Trophoblast cell (in vitro differentiated cells and primary cell): ENCODE measurements at regions not wholly inside any gene's neighbourhood (a gene's known extent, or its start where the extent isn't known, plus 50 kb on each side); places are given as distances from the start of the nearest gene placed in this dataset.

ENCODE experiments used
- DNase-seq, 2 donors: peaks; one replicate each; pipeline ENCODE4 v3.0.0-alpha.2; 2016
- H2AFZ ChIP-seq: 2 replicates; pipeline ENCODE4 v1.6.1; 2013; ENCODE audit warnings: low read length, moderate library complexity, mild to moderate bottlenecking; ENCODE audit not compliant: insufficient read depth, poor library complexity
- H2AK5ac ChIP-seq: 2 replicates; pipeline ENCODE4 v1.6.1; 2013; ENCODE audit warnings: mild to moderate bottlenecking, low read length
- H2BK120ac ChIP-seq: 2 replicates; pipeline ENCODE4 v1.6.1; 2013; ENCODE audit warnings: low read length, mild to moderate bottlenecking, moderate library complexity; ENCODE audit not compliant: insufficient read depth, poor library complexity
- H2BK12ac ChIP-seq: 2 replicates; pipeline ENCODE4 v1.6.1; 2013; ENCODE audit warnings: mild to moderate bottlenecking, low read length, moderate library complexity
- H2BK5ac ChIP-seq: 2 replicates; pipeline ENCODE4 v1.6.1; 2013; ENCODE audit warnings: low read length, low read depth, moderate library complexity, mild to moderate bottlenecking; ENCODE audit not compliant: poor library complexity
- H3K14ac ChIP-seq: 2 replicates; pipeline ENCODE4 v1.6.1; 2013; ENCODE audit warnings: mild to moderate bottlenecking, low read length
- H3K18ac ChIP-seq: 2 replicates; pipeline ENCODE4 v1.6.1; 2013; ENCODE audit warnings: mild to moderate bottlenecking, low read length
- H3K23ac ChIP-seq: 2 replicates; pipeline ENCODE4 v1.6.1; 2013; ENCODE audit warnings: low read length
- H3K27ac ChIP-seq: 2 replicates; pipeline ENCODE4 v1.5.1; 2013; ENCODE audit warnings: low read depth, mild to moderate bottlenecking, inconsistent platforms, low read length, moderate library complexity
- H3K27me3 ChIP-seq: 2 replicates; pipeline ENCODE4 v1.6.1; 2013; ENCODE audit warnings: inconsistent platforms, mild to moderate bottlenecking, low read length, moderate library complexity; ENCODE audit not compliant: insufficient read depth
- H3K36me3 ChIP-seq, 2 experiments: 1 replicate in 1 of 2; 2 replicates in 1 of 2; pipeline ENCODE4 v1.6.1; 2013; ENCODE audit warnings: low read length in 2 of 2, mild to moderate bottlenecking in 2 of 2, moderate library complexity in 1 of 2; ENCODE audit not compliant: insufficient read depth in 2 of 2, control insufficient read depth in 1 of 2
- H3K4ac ChIP-seq: 2 replicates; pipeline ENCODE4 v1.6.1; 2013; ENCODE audit warnings: low read depth, mild to moderate bottlenecking, low read length, moderate library complexity
- H3K4me1 ChIP-seq, 2 experiments: 1 replicate in 1 of 2; 2 replicates in 1 of 2; pipeline ENCODE4 v1.6.1; 2013; ENCODE audit warnings: low read length in 2 of 2, mild to moderate bottlenecking in 2 of 2, moderate library complexity in 1 of 2; ENCODE audit not compliant: insufficient read depth in 2 of 2, control insufficient read depth in 1 of 2
- H3K4me2 ChIP-seq: 2 replicates; pipeline ENCODE4 v1.6.1; 2013; ENCODE audit warnings: inconsistent platforms, mild to moderate bottlenecking, low read length, moderate library complexity
- H3K4me3 ChIP-seq: 2 replicates; pipeline ENCODE4 v1.5.1; 2013; ENCODE audit warnings: mild to moderate bottlenecking, low read depth, low read length, inconsistent platforms
- H3K79me1 ChIP-seq: one replicate; pipeline ENCODE4 v1.6.1; 2013; ENCODE audit warnings: low read length
- H3K79me2 ChIP-seq: 2 replicates; pipeline ENCODE4 v1.6.1; 2013; ENCODE audit warnings: low read length, mild to moderate bottlenecking; ENCODE audit not compliant: control insufficient read depth, insufficient read depth, poor library complexity
- H3K9ac ChIP-seq: 2 replicates; pipeline ENCODE4 v1.6.1; 2013; ENCODE audit warnings: mild to moderate bottlenecking, low read length
- H3K9me3 ChIP-seq: 2 replicates; pipeline ENCODE4 v1.6.1; 2013; ENCODE audit warnings: low read depth, mild to moderate bottlenecking, control low read depth, inconsistent platforms, low read length; ENCODE audit not compliant: insufficient read depth
- H4K12ac ChIP-seq: 2 replicates; pipeline ENCODE4 v1.6.1; 2013; ENCODE audit warnings: low read depth, mild to moderate bottlenecking, low read length, moderate library complexity
- H4K8ac ChIP-seq: 2 replicates; pipeline ENCODE4 v1.6.1; 2013; ENCODE audit warnings: low read depth, mild to moderate bottlenecking, low read length, moderate library complexity
- H4K91ac ChIP-seq: one replicate; pipeline ENCODE4 v1.6.1; 2013; ENCODE audit warnings: low read depth, mild to moderate bottlenecking, low read length, moderate library complexity
- WGBS: extraction: QIAGEN DNeasy Blood & Tissue Kit; methylation state at CpG from one replicate; pipeline ENCODE4 v1.1.7; 2013; ENCODE audit warnings: missing lambda C conversion rate; ENCODE audit not compliant: insufficient read length, insufficient coverage; ENCODE audit errors: extremely low coverage; 5-methylcytosine and 5-hydroxymethylcytosine counted together

GRCh38 chr4:183022617-183023016 is 76.4 kb upstream of the WWC2 start:
- Histone ChIP-seq H3K9me3 (no peaks in the 10 kb centered on the region), H3K27ac (no peak overlapping the region), H4K91ac (no peak overlapping the region), H2AK5ac (no peak overlapping the region), H3K79me1 (no peaks in the 10 kb centered on the region), H2BK12ac (no peak overlapping the region), H3K4me1 (no peaks in the 10 kb centered on the region), H3K14ac (no peak overlapping the region), H3K4ac (no peak overlapping the region), H3K9ac (no peak overlapping the region), H4K12ac (no peak overlapping the region), H3K36me3 (no peaks in the 10 kb centered on the region), H3K4me2 (no peak overlapping the region), H3K23ac (no peak overlapping the region), H3K27me3 (no peaks in the 10 kb centered on the region), H2BK120ac (no peak overlapping the region), H2BK5ac (no peak overlapping the region), H3K79me2 (no peaks in the 10 kb centered on the region), H4K8ac (no peak overlapping the region), H2AFZ (no peak overlapping the region), H3K18ac (no peak overlapping the region), H3K4me3 (no peak overlapping the region)
- DNase-seq, result no peak
- WGBS, result no CpG with 5 or more reads among the region's 8 CpGs

DNA sequence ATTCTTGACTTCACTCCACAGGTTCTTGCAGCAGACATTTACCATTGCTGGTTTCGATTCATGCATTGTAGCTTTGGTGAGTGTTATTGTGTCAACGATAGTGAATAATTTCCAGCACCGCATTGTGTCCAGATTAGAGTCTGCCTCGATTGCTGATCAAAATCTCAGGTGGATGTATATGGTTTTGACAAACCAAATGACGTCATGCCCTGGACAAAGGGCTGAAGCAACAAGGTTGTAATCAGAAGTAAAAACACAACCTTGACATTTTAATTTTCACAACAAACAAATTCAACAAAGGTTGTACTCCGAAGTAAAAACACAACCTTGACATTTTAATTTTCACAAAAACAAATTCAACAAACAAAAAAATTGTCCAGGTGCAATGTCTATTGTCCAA is 81.1 kb upstream of the WWC2 start:
- no peak for DNase-seq

DNA sequence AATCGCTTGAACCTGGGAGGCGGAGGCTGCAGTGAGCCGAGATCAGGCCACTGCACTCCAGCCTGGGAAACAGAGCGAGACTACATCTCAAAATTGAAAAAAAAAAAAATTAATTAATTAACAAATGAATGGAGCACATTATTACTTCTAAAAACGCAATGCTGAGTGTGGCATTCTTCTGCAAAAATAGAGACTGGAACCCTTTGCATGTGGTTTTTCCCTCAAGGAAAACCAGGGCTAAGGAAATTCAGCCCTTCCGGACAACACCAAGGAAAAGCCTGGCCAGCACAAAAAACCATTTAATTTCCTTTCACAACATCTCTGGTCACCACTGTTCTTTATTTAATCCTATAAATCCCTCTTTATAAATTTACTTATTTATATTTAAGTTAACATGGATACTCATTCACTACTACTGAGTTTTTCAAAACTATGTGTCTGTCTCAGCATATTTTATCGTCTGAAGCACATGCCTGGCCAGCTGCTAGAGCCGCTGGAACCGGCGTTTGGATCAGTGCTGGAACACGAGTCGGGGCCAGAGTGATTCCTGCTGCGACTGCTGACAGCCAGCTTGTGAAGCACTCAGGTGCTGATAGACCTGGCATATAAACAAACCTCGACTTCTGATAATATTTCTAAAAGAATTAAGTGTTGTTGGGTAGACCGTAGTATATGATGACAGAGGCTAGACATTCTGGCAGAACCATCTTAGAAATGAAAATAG is 84.5 kb upstream of the WWC2 start:
- Histone ChIP-seq H4K91ac (no peak overlapping the region), H2BK5ac (no peak overlapping the region), H3K79me2 (no peaks in the 10 kb centered on the region), H3K18ac (no peak overlapping the region), H4K12ac (no peak overlapping the region), H3K4me3 (no peak overlapping the region), H2AFZ (no peak overlapping the region), H3K4ac (no peak overlapping the region), H2BK120ac (no peak overlapping the region), H4K8ac (no peak overlapping the region), H3K79me1 (no peaks in the 10 kb centered on the region), H2BK12ac (no peak overlapping the region), H3K27me3 (no peaks in the 10 kb centered on the region), H3K9ac (no peak overlapping the region), H3K23ac (no peak overlapping the region), H3K4me1 (no peaks in the 10 kb centered on the region), H3K9me3 (no peaks in the 10 kb centered on the region), H3K36me3 (no peaks in the 10 kb centered on the region), H3K27ac (no peak overlapping the region), H2AK5ac (no peak overlapping the region), H3K4me2 (no peak overlapping the region), H3K14ac (no peak overlapping the region)
- no CpG with 5 or more reads among the region's 15 CpGs for WGBS
- peak in 1 of 2 donors; percentile 3 for DNase-seq

More for the DNA sequence above, 81.1 kb upstream of the WWC2 start:
- no peak overlapping the region for H4K8ac ChIP-seq
- H2AFZ ChIP-seq, result no peak overlapping the region
- H3K4me1 ChIP-seq, result no peaks in the 10 kb centered on the region
- no peak overlapping the region for H2BK120ac ChIP-seq
- no peak overlapping the region for H3K14ac ChIP-seq
- H3K79me1 ChIP-seq, result no peaks in the 10 kb centered on the region
- no peaks in the 10 kb centered on the region for H3K79me2 ChIP-seq
- no peak overlapping the region for H2BK5ac ChIP-seq
- H3K4me3 ChIP-seq, result no peak overlapping the region
- H3K27ac ChIP-seq, result no peak overlapping the region
- no peak overlapping the region for H3K4me2 ChIP-seq
- no peak overlapping the region for H4K12ac ChIP-seq
- no peak overlapping the region for H3K18ac ChIP-seq
- no peak overlapping the region for H3K23ac ChIP-seq
- no peak overlapping the region for H3K9ac ChIP-seq
- H2AK5ac ChIP-seq, result no peak overlapping the region
- H3K36me3 ChIP-seq, result no peaks in the 10 kb centered on the region
- no peaks in the 10 kb centered on the region for H3K27me3 ChIP-seq
- no peak overlapping the region for H4K91ac ChIP-seq
- WGBS, result 100% methylated on average over 1 of the region's 6 CpGs
- H2BK12ac ChIP-seq, result no peak overlapping the region
- no peak overlapping the region for H3K4ac ChIP-seq
- H3K9me3 ChIP-seq, result no peaks in the 10 kb centered on the region

DNA sequence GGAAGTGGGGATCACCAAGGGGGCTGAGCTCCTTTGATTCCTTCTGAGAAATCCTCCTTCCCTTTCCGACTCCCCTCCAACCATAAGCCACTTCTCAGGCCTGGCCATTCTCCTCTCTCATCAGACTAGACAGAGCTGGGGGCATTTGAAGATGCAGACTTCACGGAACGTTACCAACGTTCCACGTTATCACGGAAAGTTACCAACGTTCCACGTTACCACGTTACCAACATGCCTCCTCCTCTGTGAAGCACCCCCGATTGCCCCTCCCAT is 85.4 kb upstream of the WWC2 start:
- Histone ChIP-seq H3K79me1 (no peaks in the 10 kb centered on the region), H3K79me2 (no peaks in the 10 kb centered on the region), H2BK120ac (no peak overlapping the region), H3K4me2 (peak overlapping the region; percentile 48), H3K4me3 (no peak overlapping the region), H3K14ac (no peak overlapping the region), H4K91ac (no peak overlapping the region), H3K36me3 (no peaks in the 10 kb centered on the region), H2AFZ (no peak overlapping the region), H3K9ac (no peak overlapping the region), H3K23ac (no peak overlapping the region), H3K4me1 (no peaks in the 10 kb centered on the region), H2AK5ac (no peak overlapping the region), H4K8ac (no peak overlapping the region), H3K27ac (no peak overlapping the region), H3K18ac (no peak overlapping the region), H3K4ac (no peak overlapping the region), H3K9me3 (no peaks in the 10 kb centered on the region), H3K27me3 (no peaks in the 10 kb centered on the region), H4K12ac (no peak overlapping the region), H2BK5ac (no peak overlapping the region), H2BK12ac (no peak overlapping the region)
- no peak for DNase-seq
- WGBS, result no CpG with 5 or more reads among the region's 10 CpGs
